Testis (tissue), 2 donors: ENCODE measurements at regions not wholly inside any gene's neighbourhood (a gene's known extent, or its start where the extent isn't known, plus 50 kb on each side); places are given as distances from the start of the nearest gene placed in this dataset.

Source experiments
- DNase-seq: peaks from one replicate; pipeline ENCODE4 v3.0.0-alpha.2; 2019
- H3K27ac ChIP-seq, 2 donors: fragments of 200-600 bp; sonication (generic); one replicate each; pipeline ENCODE4 v1.5.1; 2019
- H3K27me3 ChIP-seq: fragments of 200-600 bp; sonication (generic); one replicate; pipeline ENCODE4 v1.5.1; 2019
- H3K36me3 ChIP-seq: fragments of 200-600 bp; sonication (generic); one replicate; pipeline ENCODE4 v1.5.1; 2017; ENCODE audit warnings: low read depth; ENCODE audit errors: missing control alignments
- H3K4me1 ChIP-seq: fragments of 200-600 bp; sonication (generic); one replicate; pipeline ENCODE4 v1.5.1; 2019
- H3K4me3 ChIP-seq, 2 donors: fragments of 200-600 bp; sonication (generic); one replicate each; pipeline ENCODE4 v1.5.1; 2017 to 2019
- H3K9me3 ChIP-seq: fragments of 200-600 bp; sonication (generic); one replicate; pipeline ENCODE4 v1.5.1; 2017
- CTCF ChIP-seq, 3 experiments: fragments of 450-650 bp in 2 of 3; fragments of 200-600 bp in 1 of 3; sonication (generic) in 1 of 3; IDR thresholded peaks; one replicate each; pipeline ENCODE4 v1.5.1; 2016 to 2019; ENCODE audit warnings: antibody characterized with exemption in 3 of 3, mild to moderate bottlenecking in 2 of 3, moderate library complexity in 1 of 3
- POLR2A ChIP-seq: fragments of 450-650 bp; IDR thresholded peaks from one replicate; pipeline ENCODE4 v1.6.1; 2017; ENCODE audit warnings: antibody characterized with exemption, mild to moderate bottlenecking, moderate library complexity
- WGBS, 2 donors: methylation state at CpG; one replicate each; pipeline ENCODE4 v1.1.5; 2018; 5-methylcytosine and 5-hydroxymethylcytosine counted together
- intact Hi-C: fragments of 100-400 bp; cut with DNase I; formaldehyde crosslinking; loops from one replicate; pipeline ENCODE4 v1.15.1; 2023; ENCODE audit warnings: low total_unique reads

GRCh38 chr2:52395912-52396311 lies 1364.0 kb upstream of the NRXN1 start:
- Histone ChIP-seq H3K27ac (no peak overlapping the region), H3K4me1 (no peaks in the 10 kb centered on the region), H3K36me3 (no peaks in the 10 kb centered on the region), H3K27me3 (no peaks in the 10 kb centered on the region), H3K4me3 (no peak overlapping the region), H3K9me3 (no peaks in the 10 kb centered on the region)
- no peak for TF ChIP-seq POLR2A
- TF ChIP-seq CTCF (IDR thresholded peaks at IDR 0.05), result no peak
- no peak for DNase-seq
- 62 to 75% methylated on average over 1 of the region's 1 CpG for WGBS, 2 donors
- intact Hi-C loops, result no loop called here

DNA sequence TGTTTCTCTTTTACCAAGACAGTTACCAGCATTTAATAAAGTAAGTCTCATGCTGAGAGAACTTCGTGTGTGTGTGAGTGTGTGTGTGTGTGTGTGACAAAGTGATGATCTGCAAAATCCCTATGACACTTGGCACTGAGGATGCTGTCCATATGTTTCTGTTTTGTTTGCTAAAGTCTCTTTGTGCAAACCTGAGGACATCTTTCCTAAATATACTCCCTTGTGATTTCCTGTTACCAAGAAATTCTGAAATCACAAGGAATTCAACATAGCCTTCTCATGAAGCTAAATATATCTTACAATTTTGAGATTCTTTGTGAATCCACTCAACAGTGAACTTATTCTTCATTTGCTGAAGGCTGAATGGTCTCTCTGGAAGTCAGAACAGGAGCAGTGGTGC lies 1359.7 kb upstream of the NRXN1 start:
- Histone ChIP-seq H3K36me3 (no peaks in the 10 kb centered on the region), H3K27me3 (no peaks in the 10 kb centered on the region), H3K27ac (no peak overlapping the region), H3K9me3 (no peaks in the 10 kb centered on the region), H3K4me1 (no peaks in the 10 kb centered on the region), H3K4me3 (no peak overlapping the region)
- 52 to 56% methylated on average over 1 of the region's 1 CpG for WGBS, 2 donors
- intact Hi-C loops, result no loop called here
- no peak for DNase-seq
- TF ChIP-seq CTCF (IDR thresholded peaks at IDR 0.05) (no peak), POLR2A (no peak)

GRCh38 chr2:52390651-52391050 lies 1358.7 kb upstream of the NRXN1 start:
- H3K9me3 ChIP-seq, result no peaks in the 10 kb centered on the region
- TF ChIP-seq CTCF (IDR thresholded peaks at IDR 0.05), result no peak
- TF ChIP-seq POLR2A, result no peak
- H3K36me3 ChIP-seq, result no peaks in the 10 kb centered on the region
- no peak overlapping the region for H3K27ac ChIP-seq
- no peaks in the 10 kb centered on the region for H3K4me1 ChIP-seq
- H3K27me3 ChIP-seq, result no peaks in the 10 kb centered on the region
- no peak for DNase-seq
- H3K4me3 ChIP-seq, result no peak overlapping the region
- intact Hi-C loops, result no loop called here

- Histone ChIP-seq H3K27me3 (no peaks in the 10 kb centered on the region), H3K4me1 (no peaks in the 10 kb centered on the region), H3K9me3 (no peaks in the 10 kb centered on the region), H3K36me3 (no peaks in the 10 kb centered on the region), H3K4me3 (no peak overlapping the region), H3K27ac (no peak overlapping the region)
- intact Hi-C loops, result no loop called here
- DNase-seq, result no peak
- 89 to 92% methylated on average over 5 of the region's 5 CpGs for WGBS, 2 donors
- TF ChIP-seq POLR2A, result no peak
- TF ChIP-seq CTCF (IDR thresholded peaks at IDR 0.05), result no peak
Observed at GRCh38 chr2:52387937-52388590, 1356.1 kb upstream of the NRXN1 start.

- Histone ChIP-seq H3K27me3 (no peaks in the 10 kb centered on the region), H3K9me3 (no peaks in the 10 kb centered on the region), H3K4me3 (no peak overlapping the region), H3K27ac (no peak overlapping the region), H3K4me1 (no peaks in the 10 kb centered on the region), H3K36me3 (no peaks in the 10 kb centered on the region)
- intact Hi-C loops, result no loop called here
- WGBS, 2 donors, result 93 to 100% methylated on average over 1 of the region's 1 CpG
- no peak for DNase-seq
- no peak for TF ChIP-seq POLR2A
Observed at GRCh38 chr2:52386433-52387030, 1354.6 kb upstream of the NRXN1 start.
